Breast epithelium (tissue), 3 donors: ENCODE measurements at regions not wholly inside any gene's neighbourhood (a gene's known extent, or its start where the extent isn't known, plus 50 kb on each side); places are given as distances from the start of the nearest gene placed in this dataset.

ENCODE experiments used
- POLR2A ChIP-seq: fragments of 450-650 bp; IDR thresholded peaks from one replicate; pipeline ENCODE4 v1.6.1; 2016; ENCODE audit warnings: antibody characterized with exemption, mild to moderate bottlenecking, moderate library complexity
- TF ChIP-seq, protein P1 (sequence below), 3 donors: fragments of 450-650 bp; IDR thresholded peaks; one replicate each; pipeline ENCODE4 v1.5.1; 2016 to 2017; ENCODE audit warnings: antibody characterized with exemption in 3 of 3, mild to moderate bottlenecking in 3 of 3, moderate library complexity in 3 of 3

- TF ChIP-seq, protein P1, sequence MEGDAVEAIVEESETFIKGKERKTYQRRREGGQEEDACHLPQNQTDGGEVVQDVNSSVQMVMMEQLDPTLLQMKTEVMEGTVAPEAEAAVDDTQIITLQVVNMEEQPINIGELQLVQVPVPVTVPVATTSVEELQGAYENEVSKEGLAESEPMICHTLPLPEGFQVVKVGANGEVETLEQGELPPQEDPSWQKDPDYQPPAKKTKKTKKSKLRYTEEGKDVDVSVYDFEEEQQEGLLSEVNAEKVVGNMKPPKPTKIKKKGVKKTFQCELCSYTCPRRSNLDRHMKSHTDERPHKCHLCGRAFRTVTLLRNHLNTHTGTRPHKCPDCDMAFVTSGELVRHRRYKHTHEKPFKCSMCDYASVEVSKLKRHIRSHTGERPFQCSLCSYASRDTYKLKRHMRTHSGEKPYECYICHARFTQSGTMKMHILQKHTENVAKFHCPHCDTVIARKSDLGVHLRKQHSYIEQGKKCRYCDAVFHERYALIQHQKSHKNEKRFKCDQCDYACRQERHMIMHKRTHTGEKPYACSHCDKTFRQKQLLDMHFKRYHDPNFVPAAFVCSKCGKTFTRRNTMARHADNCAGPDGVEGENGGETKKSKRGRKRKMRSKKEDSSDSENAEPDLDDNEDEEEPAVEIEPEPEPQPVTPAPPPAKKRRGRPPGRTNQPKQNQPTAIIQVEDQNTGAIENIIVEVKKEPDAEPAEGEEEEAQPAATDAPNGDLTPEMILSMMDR (IDR thresholded peaks at IDR 0.05) = no peak
- no peak for TF ChIP-seq POLR2A
Measured at GRCh38 chr2:65551528-65551927, 119.1 kb upstream of the SPRED2 start.
